Nephron (organoid): ENCODE measurements at regions not wholly inside any gene's neighbourhood (a gene's known extent, or its start where the extent isn't known, plus 50 kb on each side); places are given as distances from the start of the nearest gene placed in this dataset.
A peak's percentile ranks its signal among the peaks of the same experiment; 100 is the strongest.

Source experiments
- H3K27ac Mint-ChIP-seq, 3 experiments: 2 replicates each; pipeline ENCODE4 v1.8.0; 2020; ENCODE audit warnings: mixed read lengths in 3 of 3, mild to moderate bottlenecking in 2 of 3, moderate library complexity in 1 of 3
- H3K27me3 Mint-ChIP-seq: 2 replicates; pipeline ENCODE4 v1.8.0; 2021; ENCODE audit warnings: low read depth, mild to moderate bottlenecking, moderate library complexity, mixed read lengths
- H3K36me3 Mint-ChIP-seq: 2 replicates; pipeline ENCODE4 v1.8.0; 2020; ENCODE audit warnings: low read depth, mixed read lengths
- H3K4me1 Mint-ChIP-seq: 2 replicates; pipeline ENCODE4 v1.8.0; 2020; ENCODE audit warnings: mixed read lengths
- H3K4me3 Mint-ChIP-seq, 3 experiments: 2 replicates each; pipeline ENCODE4 v1.8.0; 2020; ENCODE audit warnings: mild to moderate bottlenecking in 3 of 3, mixed read lengths in 3 of 3, moderate library complexity in 2 of 3
- H3K9me3 Mint-ChIP-seq: 2 replicates; pipeline ENCODE4 v1.8.0; 2020; ENCODE audit warnings: mixed read lengths
- TF ChIP-seq, protein P1 (sequence below), 3 experiments: fragments of 200-600 bp; sonication (generic); IDR thresholded peaks; one replicate each; pipeline ENCODE4 v1.5.0; 2021; ENCODE audit warnings: antibody characterized with exemption in 3 of 3; ENCODE audit not compliant: unreplicated experiment in 3 of 3

DNA sequence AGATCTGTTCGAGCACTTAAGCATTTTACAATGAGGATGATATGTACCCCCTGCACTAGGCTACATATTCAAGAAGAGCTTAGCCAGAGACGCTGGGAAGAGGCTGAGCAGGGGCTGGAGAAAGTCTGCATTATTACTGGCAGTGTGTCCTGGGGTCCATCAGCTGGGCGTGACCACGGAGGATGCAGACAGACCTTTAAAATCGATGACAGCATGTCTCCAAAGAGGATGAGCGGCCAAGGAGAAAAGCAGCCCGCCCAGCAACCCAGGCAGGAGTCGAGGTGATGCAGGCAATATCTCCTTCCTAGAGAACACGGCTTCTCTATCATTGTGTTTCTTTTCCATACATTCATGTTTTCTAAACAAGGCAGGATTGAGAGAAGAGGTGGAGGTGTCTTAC, 300.7 kb downstream of the USP46 start:
- no peaks in the 10 kb centered on the region for H3K27me3 Mint-ChIP-seq
- TF ChIP-seq, protein P1, sequence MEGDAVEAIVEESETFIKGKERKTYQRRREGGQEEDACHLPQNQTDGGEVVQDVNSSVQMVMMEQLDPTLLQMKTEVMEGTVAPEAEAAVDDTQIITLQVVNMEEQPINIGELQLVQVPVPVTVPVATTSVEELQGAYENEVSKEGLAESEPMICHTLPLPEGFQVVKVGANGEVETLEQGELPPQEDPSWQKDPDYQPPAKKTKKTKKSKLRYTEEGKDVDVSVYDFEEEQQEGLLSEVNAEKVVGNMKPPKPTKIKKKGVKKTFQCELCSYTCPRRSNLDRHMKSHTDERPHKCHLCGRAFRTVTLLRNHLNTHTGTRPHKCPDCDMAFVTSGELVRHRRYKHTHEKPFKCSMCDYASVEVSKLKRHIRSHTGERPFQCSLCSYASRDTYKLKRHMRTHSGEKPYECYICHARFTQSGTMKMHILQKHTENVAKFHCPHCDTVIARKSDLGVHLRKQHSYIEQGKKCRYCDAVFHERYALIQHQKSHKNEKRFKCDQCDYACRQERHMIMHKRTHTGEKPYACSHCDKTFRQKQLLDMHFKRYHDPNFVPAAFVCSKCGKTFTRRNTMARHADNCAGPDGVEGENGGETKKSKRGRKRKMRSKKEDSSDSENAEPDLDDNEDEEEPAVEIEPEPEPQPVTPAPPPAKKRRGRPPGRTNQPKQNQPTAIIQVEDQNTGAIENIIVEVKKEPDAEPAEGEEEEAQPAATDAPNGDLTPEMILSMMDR (IDR thresholded peaks at IDR 0.05; ENCODE audit: unreplicated experiment in 3 of 3): no peak
- H3K4me1 Mint-ChIP-seq: peaks cover 15% of the 10 kb centered on the region
- H3K27ac Mint-ChIP-seq: peak overlapping the region; percentile 79 to 92 (median 88)
- no peaks in the 10 kb centered on the region for H3K9me3 Mint-ChIP-seq
- H3K4me3 Mint-ChIP-seq: no peak overlapping the region
- H3K36me3 Mint-ChIP-seq: no peaks in the 10 kb centered on the region

DNA sequence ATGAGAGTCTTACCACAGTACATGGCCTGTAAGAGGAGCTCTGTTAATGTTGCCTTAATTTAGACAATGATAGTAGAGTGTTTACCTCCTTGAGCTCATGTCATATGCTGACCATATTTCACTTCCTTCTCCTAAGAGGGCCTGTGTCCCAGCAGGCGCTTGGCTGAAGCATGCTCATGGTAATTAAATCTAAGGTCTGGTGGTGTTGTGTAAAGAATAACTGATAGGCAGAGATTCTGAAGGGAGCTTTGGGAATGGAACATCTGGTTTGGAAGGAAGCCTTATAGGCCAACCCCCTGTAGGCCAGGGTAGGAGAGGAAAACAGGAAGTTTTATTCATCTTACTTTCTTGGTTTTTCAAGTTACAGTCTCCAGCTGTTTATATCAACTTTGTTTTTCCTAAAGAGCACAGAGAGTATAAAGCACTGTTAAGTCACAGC, 300.2 kb downstream of the USP46 start:
- Mint-ChIP-seq H3K27me3 (no peaks in the 10 kb centered on the region), H3K4me1 (peaks cover 21% of the 10 kb centered on the region), H3K4me3 (no peak overlapping the region), H3K9me3 (no peaks in the 10 kb centered on the region), H3K36me3 (no peaks in the 10 kb centered on the region), H3K27ac (peak overlapping the region; percentile 79 to 92 (median 88))
- TF ChIP-seq, protein P1 (IDR thresholded peaks at IDR 0.05; ENCODE audit: unreplicated experiment in 3 of 3): no peak

DNA sequence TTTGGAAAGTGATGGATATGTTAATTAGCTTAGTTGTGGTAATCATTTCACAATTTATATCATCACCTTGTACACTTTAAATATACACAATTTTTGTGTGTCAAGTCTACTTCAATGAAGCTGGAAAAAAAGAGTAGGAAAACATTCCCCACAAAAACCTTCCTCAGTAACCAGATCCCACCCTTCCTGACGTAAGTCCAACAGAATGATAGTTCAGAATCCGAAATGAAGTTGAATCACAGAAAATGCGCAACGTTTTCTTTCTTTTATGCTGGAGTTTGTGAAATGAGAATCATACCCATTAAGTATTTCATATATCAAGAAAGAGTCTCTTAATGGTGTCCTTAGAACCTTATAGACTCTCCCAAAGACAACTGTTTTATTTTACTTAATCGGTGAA, 292.9 kb downstream of the USP46 start:
- peak overlapping the region in 2 of 3 experiments; percentile 65 to 68 for H3K27ac Mint-ChIP-seq
- H3K9me3 Mint-ChIP-seq: no peaks in the 10 kb centered on the region
- no peak overlapping the region for H3K4me3 Mint-ChIP-seq
- TF ChIP-seq, protein P1 (IDR thresholded peaks at IDR 0.05; ENCODE audit: unreplicated experiment in 3 of 3): no peak
- peaks cover 30% of the 10 kb centered on the region for H3K4me1 Mint-ChIP-seq
- H3K27me3 Mint-ChIP-seq: no peaks in the 10 kb centered on the region
- H3K36me3 Mint-ChIP-seq: no peaks in the 10 kb centered on the region

DNA sequence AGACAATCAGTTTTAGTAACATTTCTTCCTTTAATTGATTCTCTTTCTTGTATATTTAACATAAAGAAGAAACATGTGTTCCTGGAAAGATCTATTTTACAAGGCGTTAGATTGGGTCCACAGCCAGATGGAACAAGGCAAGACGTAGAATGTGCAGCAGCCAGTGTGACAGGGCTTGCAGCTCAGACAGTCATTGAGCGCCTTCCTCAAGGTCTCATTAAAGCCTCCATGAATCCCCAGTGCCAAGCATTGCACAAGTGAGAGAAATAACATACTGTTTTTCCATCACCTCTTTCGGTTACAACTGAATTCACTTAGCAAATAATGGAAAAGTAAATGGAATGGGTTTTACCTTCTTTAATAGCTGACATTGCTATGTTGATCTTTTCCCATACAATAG, 292.5 kb downstream of the USP46 start:
- Mint-ChIP-seq H3K27me3 (no peaks in the 10 kb centered on the region), H3K36me3 (no peaks in the 10 kb centered on the region), H3K4me3 (no peak overlapping the region), H3K27ac (peak overlapping the region in 2 of 3 experiments; percentile 65 to 68), H3K4me1 (peaks cover 30% of the 10 kb centered on the region), H3K9me3 (no peaks in the 10 kb centered on the region)
- TF ChIP-seq, protein P1 (IDR thresholded peaks at IDR 0.05; ENCODE audit: unreplicated experiment in 3 of 3): no peak

DNA sequence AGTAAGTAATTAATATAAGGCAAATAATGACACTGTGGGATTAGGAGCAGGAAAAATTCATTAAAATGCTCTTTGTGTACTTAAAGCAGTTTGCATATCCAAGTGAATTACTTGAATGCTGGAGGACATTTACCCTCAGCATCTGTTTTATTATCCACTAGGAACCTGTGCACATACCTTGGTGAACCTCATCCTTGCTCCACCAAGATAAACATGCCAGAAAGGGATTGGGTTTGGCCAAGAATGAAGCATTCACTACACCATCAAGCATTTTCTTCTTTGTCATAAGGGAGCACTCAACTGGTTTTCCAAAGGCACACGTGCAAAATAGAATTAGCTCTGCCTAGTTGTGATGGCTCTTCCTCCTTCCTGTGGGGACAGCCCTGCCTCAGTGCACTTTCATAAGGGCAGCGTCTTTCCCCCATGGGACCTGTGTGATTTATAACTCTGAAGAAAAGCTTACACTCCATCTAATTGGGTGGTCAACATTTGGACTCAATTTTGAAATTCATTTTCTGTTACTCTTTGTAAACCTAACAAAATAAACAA, 291.7 kb downstream of the USP46 start:
- Mint-ChIP-seq H3K9me3 (no peaks in the 10 kb centered on the region), H3K4me3 (no peak overlapping the region), H3K4me1 (peaks cover 37% of the 10 kb centered on the region), H3K36me3 (no peaks in the 10 kb centered on the region), H3K27me3 (no peaks in the 10 kb centered on the region), H3K27ac (no peak overlapping the region)
- TF ChIP-seq, protein P1 (IDR thresholded peaks at IDR 0.05; ENCODE audit: unreplicated experiment in 3 of 3): no peak

DNA sequence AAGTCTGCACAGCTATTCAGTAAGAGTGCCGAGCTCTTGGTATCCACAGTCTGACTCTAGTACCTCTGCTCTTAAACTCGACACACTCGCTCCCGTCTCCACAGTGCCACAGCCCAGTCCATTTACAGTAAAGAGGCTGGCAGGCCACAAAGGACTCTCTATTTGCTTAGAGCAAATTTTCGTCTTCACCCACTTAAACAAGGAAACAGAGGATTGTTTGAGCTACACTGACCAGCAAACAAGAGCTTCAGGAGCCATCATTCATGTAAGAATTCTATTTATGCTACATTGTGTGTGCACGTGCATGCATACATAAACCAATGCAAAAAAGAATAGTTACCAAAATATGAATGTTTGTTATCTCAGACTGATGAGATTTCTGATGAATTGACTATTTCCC, 290.2 kb downstream of the USP46 start:
- Mint-ChIP-seq H3K9me3 (no peaks in the 10 kb centered on the region), H3K27me3 (no peaks in the 10 kb centered on the region), H3K36me3 (no peaks in the 10 kb centered on the region), H3K27ac (no peak overlapping the region), H3K4me1 (peaks cover 40% of the 10 kb centered on the region), H3K4me3 (no peak overlapping the region)
- TF ChIP-seq, protein P1 (IDR thresholded peaks at IDR 0.05; ENCODE audit: unreplicated experiment in 3 of 3): no peak
